Transverse colon (tissue), 4 donors: ENCODE measurements at regions not wholly inside any gene's neighbourhood (a gene's known extent, or its start where the extent isn't known, plus 50 kb on each side); places are given as distances from the start of the nearest gene placed in this dataset.

Source experiments
- DNase-seq: peaks from one replicate; pipeline ENCODE4 v3.0.0-alpha.2; 2019
- H3K27ac ChIP-seq, 4 donors: fragments of 200-600 bp; sonication (generic); 2 replicates each; pipeline ENCODE4 v1.5.1; 2016 to 2018; ENCODE audit warnings: inconsistent platforms in 4 of 4
- H3K27me3 ChIP-seq: fragments of 200-600 bp; sonication (generic); 2 replicates; pipeline ENCODE4 v1.5.1; 2017; ENCODE audit warnings: inconsistent platforms
- H3K36me3 ChIP-seq, 4 donors: fragments of 200-600 bp; sonication (generic); 2 replicates each; pipeline ENCODE4 v1.5.1; 2017 to 2019; ENCODE audit warnings: inconsistent platforms in 4 of 4
- H3K4me1 ChIP-seq, 4 donors: fragments of 200-600 bp; sonication (generic); 2 replicates each; pipeline ENCODE4 v1.5.1; 2017 to 2020; ENCODE audit warnings: inconsistent platforms in 4 of 4
- H3K4me3 ChIP-seq, 4 donors: fragments of 200-600 bp; sonication (generic); 1 replicate in 1 of 4; 2 replicates in 3 of 4; pipeline versions ENCODE4 v1.5.1 to v1.6.1; 2017 to 2019; ENCODE audit warnings: inconsistent platforms in 4 of 4
- H3K9me3 ChIP-seq, 2 donors: fragments of 200-600 bp; sonication (generic); 2 replicates each; pipeline ENCODE4 v1.5.1; 2017 to 2019; ENCODE audit warnings: inconsistent platforms in 2 of 2
- EP300 ChIP-seq: sonication (generic); formaldehyde crosslinking; IDR thresholded peaks from one replicate; pipeline ENCODE4 v1.6.1; 2017; ENCODE audit warnings: antibody characterized with exemption, low read depth
- POLR2A ChIP-seq: fragments of 450-650 bp; IDR thresholded peaks from one replicate; pipeline ENCODE4 v1.6.1; 2016; ENCODE audit warnings: antibody characterized with exemption, mild to moderate bottlenecking, moderate library complexity
- POLR2AphosphoS5 ChIP-seq, 3 donors: sonication (generic); formaldehyde crosslinking; IDR thresholded peaks; one replicate each; pipeline ENCODE4 v1.6.1; 2016; ENCODE audit warnings: antibody characterized with exemption in 3 of 3
- WGBS, 2 donors: methylation state at CpG; one replicate each; pipeline ENCODE4 v1.1.5; 2018; ENCODE audit warnings: low coverage in 1 of 2; 5-methylcytosine and 5-hydroxymethylcytosine counted together
- in situ Hi-C, 4 donors: fragments of 200-750 bp; cut with MboI; loops; one replicate each; pipeline versions ENCODE4 v1.15.0 to v1.15.1; 2017; ENCODE audit warnings: low sequenced_read_pairs in 3 of 4, low pct_ligation_motif_present in 1 of 4, low pct_unique_long_range_greater_than_20kb in 1 of 4
- intact Hi-C: fragments of 100-400 bp; cut with DNase I; formaldehyde crosslinking; loops from one replicate; pipeline ENCODE4 v1.15.1; 2023; ENCODE audit warnings: low total_unique reads
- small RNA-seq, 4 donors: library from RNA; depleted of rRNA; stranded (forward); fragments of <200 nt; gene quantifications; one replicate each; pipeline ENCODE3, GENCODE V24; 2016
- TF ChIP-seq, protein P1 (sequence below), 5 experiments: fragments of 200-600 bp in 3 of 5; fragments of 450-650 bp in 2 of 5; sonication (generic) in 3 of 5; IDR thresholded peaks; 1 replicate in 2 of 5; 2 replicates in 3 of 5; pipeline ENCODE4 v1.5.1; 2016 to 2017; ENCODE audit warnings: antibody characterized with exemption in 5 of 5, inconsistent platforms in 3 of 5, mild to moderate bottlenecking in 2 of 5, moderate library complexity in 1 of 5

DNA sequence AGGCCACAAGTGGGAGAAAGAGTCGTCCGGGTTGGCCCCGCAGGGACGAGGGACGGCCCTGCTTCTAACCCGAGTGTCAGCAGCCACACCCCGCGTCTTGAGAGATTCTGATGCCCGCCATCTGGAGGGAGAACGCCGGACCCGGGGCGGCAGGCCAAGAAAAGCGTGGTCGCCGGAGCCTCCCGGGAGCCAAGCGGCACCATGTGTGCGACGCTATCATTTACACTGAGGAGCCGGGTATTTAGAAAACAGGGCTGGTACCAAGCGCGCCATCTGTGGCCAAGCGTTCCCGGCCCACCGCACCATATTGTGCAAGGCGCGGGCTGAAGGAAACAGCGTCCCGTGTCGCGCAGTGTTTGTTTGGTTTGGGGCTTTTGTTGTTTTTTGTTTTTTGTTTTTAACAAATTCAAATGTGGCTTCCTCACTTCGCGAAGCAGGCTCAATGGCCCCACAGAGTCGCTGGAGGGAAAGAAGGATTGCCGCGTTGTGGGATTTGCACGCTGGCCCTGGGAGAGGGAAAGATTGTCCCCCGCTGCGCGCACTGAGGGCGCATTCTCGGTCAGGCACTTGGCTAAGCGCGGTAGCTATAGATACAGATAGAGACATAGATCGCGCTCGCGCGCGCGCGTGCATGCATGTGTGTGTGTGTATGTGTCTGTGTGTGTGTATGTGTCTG is 153.8 kb downstream of the BCL11B start:
- WGBS, 2 donors: 43 to 64% methylated on average over 20 to 53 of the region's 53 CpGs
- no peaks in the 10 kb centered on the region for H3K36me3 ChIP-seq
- DNase-seq: no peak
- peaks cover 35% of the 10 kb centered on the region for H3K27me3 ChIP-seq
- H3K4me3 ChIP-seq: no peak overlapping the region
- intact Hi-C loops (no loop called here), in situ Hi-C loops (no loop called here)
- H3K27ac ChIP-seq: no peak overlapping the region
- TF ChIP-seq EP300: no peak
- TF ChIP-seq, protein P1, sequence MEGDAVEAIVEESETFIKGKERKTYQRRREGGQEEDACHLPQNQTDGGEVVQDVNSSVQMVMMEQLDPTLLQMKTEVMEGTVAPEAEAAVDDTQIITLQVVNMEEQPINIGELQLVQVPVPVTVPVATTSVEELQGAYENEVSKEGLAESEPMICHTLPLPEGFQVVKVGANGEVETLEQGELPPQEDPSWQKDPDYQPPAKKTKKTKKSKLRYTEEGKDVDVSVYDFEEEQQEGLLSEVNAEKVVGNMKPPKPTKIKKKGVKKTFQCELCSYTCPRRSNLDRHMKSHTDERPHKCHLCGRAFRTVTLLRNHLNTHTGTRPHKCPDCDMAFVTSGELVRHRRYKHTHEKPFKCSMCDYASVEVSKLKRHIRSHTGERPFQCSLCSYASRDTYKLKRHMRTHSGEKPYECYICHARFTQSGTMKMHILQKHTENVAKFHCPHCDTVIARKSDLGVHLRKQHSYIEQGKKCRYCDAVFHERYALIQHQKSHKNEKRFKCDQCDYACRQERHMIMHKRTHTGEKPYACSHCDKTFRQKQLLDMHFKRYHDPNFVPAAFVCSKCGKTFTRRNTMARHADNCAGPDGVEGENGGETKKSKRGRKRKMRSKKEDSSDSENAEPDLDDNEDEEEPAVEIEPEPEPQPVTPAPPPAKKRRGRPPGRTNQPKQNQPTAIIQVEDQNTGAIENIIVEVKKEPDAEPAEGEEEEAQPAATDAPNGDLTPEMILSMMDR (IDR thresholded peaks at IDR 0.05): no peak
- no peak for TF ChIP-seq POLR2A
- TF ChIP-seq POLR2AphosphoS5 (IDR thresholded peaks at IDR 0.05): no peak
- H3K4me1 ChIP-seq: no peaks in the 10 kb centered on the region
- no peaks in the 10 kb centered on the region for H3K9me3 ChIP-seq

DNA sequence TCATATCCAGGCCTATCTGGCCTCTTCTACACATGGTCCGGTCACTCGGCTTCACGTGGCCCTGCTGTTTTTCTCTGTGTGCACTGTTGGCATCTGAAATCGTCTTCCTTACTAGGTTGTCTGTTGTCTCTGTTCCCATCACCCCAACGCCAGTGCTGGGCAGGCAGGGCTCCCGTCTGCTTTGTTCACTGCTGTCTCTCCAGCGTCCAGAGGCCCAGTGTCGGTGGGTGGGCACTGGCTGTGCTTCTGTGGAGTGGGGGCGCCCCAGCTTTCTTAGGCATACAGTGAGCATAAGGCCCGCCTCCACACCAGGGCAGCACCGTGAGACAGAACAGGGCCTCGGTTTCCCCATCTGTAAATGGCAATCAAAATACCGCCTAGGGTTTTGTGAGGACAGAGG is 153.1 kb downstream of the BCL11B start:
- Histone ChIP-seq H3K27ac (no peak overlapping the region), H3K36me3 (no peaks in the 10 kb centered on the region), H3K9me3 (no peaks in the 10 kb centered on the region), H3K27me3 (peaks cover 35% of the 10 kb centered on the region), H3K4me1 (no peaks in the 10 kb centered on the region), H3K4me3 (no peak overlapping the region)
- TF ChIP-seq POLR2A: no peak
- TF ChIP-seq EP300: no peak
- TF ChIP-seq, protein P1 (IDR thresholded peaks at IDR 0.05): no peak
- TF ChIP-seq POLR2AphosphoS5 (IDR thresholded peaks at IDR 0.05): no peak
- 74% methylated on average over 13 of the region's 13 CpGs; no CpG with 5 or more reads in 1 of the 2 donors for WGBS, 2 donors
- in situ Hi-C loops: no loop called here
- intact Hi-C loops: no loop called here
- DNase-seq: no peak

Small RNAs in the stretch of these regions (small RNA-seq; reads per million reads assigned to genes)
- gene AL162151.2 (0 to 0.55 (median 0.21) reads per million in 4 donors), gene RN7SL714P (0 reads per million in 4 donors)
